ENCODE measurements at regions not wholly inside any gene's neighbourhood (a gene's known extent, or its start where the extent isn't known, plus 50 kb on each side); places are given as distances from the start of the nearest gene placed in this dataset.

- no peaks in the 10 kb centered on the region for H3K27me3 ChIP-seq (ENCODE audit: insufficient read depth, low read length)
- H3K4me3 ChIP-seq (ENCODE audit: low read depth, low read length, poor library complexity, severe bottlenecking) = no peak overlapping the region
- H3K36me3 ChIP-seq (ENCODE audit: insufficient read depth, low read length) = no peaks in the 10 kb centered on the region
- H3K9me2 ChIP-seq (ENCODE audit: low read depth, low read length) = no peaks in the 10 kb centered on the region
- TF ChIP-seq CTCF (IDR thresholded peaks at IDR 0.05; ENCODE audit: low read length) (no peak), EZH2 (IDR thresholded peaks at IDR 0.05; ENCODE audit: borderline replicate concordance, low read length) (no peak)
- H2AFZ ChIP-seq (ENCODE audit: low read length) = no peak overlapping the region
- no peaks in the 10 kb centered on the region for H3K4me1 ChIP-seq (ENCODE audit: insufficient read depth, low read length, severe bottlenecking)
- no peaks in the 10 kb centered on the region for H4K20me1 ChIP-seq (ENCODE audit: insufficient read depth, low read length)
- H3K4me2 ChIP-seq (ENCODE audit: low read length) = no peak overlapping the region
- H3K27ac ChIP-seq (ENCODE audit: low read depth, low read length, poor library complexity, severe bottlenecking) = no peak overlapping the region
- H3F3A ChIP-seq (ENCODE audit: insufficient read depth, low read length) = no peaks in the 10 kb centered on the region
- H3K9ac ChIP-seq (ENCODE audit: low read length) = no peak overlapping the region
- no peaks in the 10 kb centered on the region for H3K9me3 ChIP-seq (ENCODE audit: low read length)
- H3K79me2 ChIP-seq (ENCODE audit: insufficient read depth, low read length) = no peaks in the 10 kb centered on the region
Measured at GRCh38 chr20:2240835-2241234, 55.0 kb upstream of the TGM3 start.

GRCh38 chr20:2242678-2243077 lies 53.1 kb upstream of the TGM3 start:
- Histone ChIP-seq H3K4me1 (ENCODE audit: insufficient read depth, low read length, severe bottlenecking) (no peaks in the 10 kb centered on the region), H3K27me3 (ENCODE audit: insufficient read depth, low read length) (no peaks in the 10 kb centered on the region), H4K20me1 (ENCODE audit: insufficient read depth, low read length) (no peaks in the 10 kb centered on the region), H3K27ac (ENCODE audit: low read depth, low read length, poor library complexity, severe bottlenecking) (no peak overlapping the region), H3K4me2 (ENCODE audit: low read length) (no peak overlapping the region), H3K9me2 (ENCODE audit: low read depth, low read length) (no peaks in the 10 kb centered on the region), H2AFZ (ENCODE audit: low read length) (no peak overlapping the region), H3K79me2 (ENCODE audit: insufficient read depth, low read length) (no peaks in the 10 kb centered on the region), H3K4me3 (ENCODE audit: low read depth, low read length, poor library complexity, severe bottlenecking) (no peak overlapping the region), H3F3A (ENCODE audit: insufficient read depth, low read length) (no peaks in the 10 kb centered on the region), H3K36me3 (ENCODE audit: insufficient read depth, low read length) (no peaks in the 10 kb centered on the region), H3K9ac (ENCODE audit: low read length) (no peak overlapping the region), H3K9me3 (ENCODE audit: low read length) (no peaks in the 10 kb centered on the region)
- TF ChIP-seq EZH2 (IDR thresholded peaks at IDR 0.05; ENCODE audit: borderline replicate concordance, low read length) (no peak), CTCF (IDR thresholded peaks at IDR 0.05; ENCODE audit: low read length) (no peak)

- H3K79me2 ChIP-seq (ENCODE audit: insufficient read depth, low read length) = no peaks in the 10 kb centered on the region
- no peak overlapping the region for H2AFZ ChIP-seq (ENCODE audit: low read length)
- no peak for TF ChIP-seq EZH2 (IDR thresholded peaks at IDR 0.05; ENCODE audit: borderline replicate concordance, low read length)
- TF ChIP-seq CTCF (IDR thresholded peaks at IDR 0.05; ENCODE audit: low read length) = no peak
- H3K9me2 ChIP-seq (ENCODE audit: low read depth, low read length) = no peaks in the 10 kb centered on the region
- no peaks in the 10 kb centered on the region for H4K20me1 ChIP-seq (ENCODE audit: insufficient read depth, low read length)
- H3K9me3 ChIP-seq (ENCODE audit: low read length) = no peaks in the 10 kb centered on the region
- H3K36me3 ChIP-seq (ENCODE audit: insufficient read depth, low read length) = no peaks in the 10 kb centered on the region
- H3K9ac ChIP-seq (ENCODE audit: low read length) = no peak overlapping the region
- H3K4me2 ChIP-seq (ENCODE audit: low read length) = no peak overlapping the region
- no peaks in the 10 kb centered on the region for H3K27me3 ChIP-seq (ENCODE audit: insufficient read depth, low read length)
- H3K4me3 ChIP-seq (ENCODE audit: low read depth, low read length, poor library complexity, severe bottlenecking) = no peak overlapping the region
- no peak overlapping the region for H3K27ac ChIP-seq (ENCODE audit: low read depth, low read length, poor library complexity, severe bottlenecking)
- no peaks in the 10 kb centered on the region for H3K4me1 ChIP-seq (ENCODE audit: insufficient read depth, low read length, severe bottlenecking)
- H3F3A ChIP-seq (ENCODE audit: insufficient read depth, low read length) = no peaks in the 10 kb centered on the region
Measured at GRCh38 chr20:2244523-2244922, 51.3 kb upstream of the TGM3 start.
